Endothelial cell of umbilical vein (primary cell): ENCODE measurements at regions not wholly inside any gene's neighbourhood (a gene's known extent, or its start where the extent isn't known, plus 50 kb on each side); places are given as distances from the start of the nearest gene placed in this dataset.

Source experiments
- BruUV-seq: library from RNA; stranded (reverse); fragments of 400-500 nt; replicated peaks from 2 replicates; lab custom pipeline; 2021; lab: Mats Ljungman, UMichigan
- CTCF ChIA-PET: fragments of 300-600, 350-600 bp; sonication (Branson Sonifier 250); formaldehyde crosslinking; loops from one replicate; lab custom pipeline; 2021; ENCODE audit warnings: antibody characterized with exemption, inconsistent platforms; lab: Charles Lee
- POLR2A ChIA-PET: fragments of 300-600, 350-600 bp; sonication (Branson Sonifier 250); formaldehyde crosslinking; loops from one replicate; lab custom pipeline; 2021; ENCODE audit warnings: antibody characterized with exemption, inconsistent platforms; lab: Charles Lee
- DNase-seq: peaks from one replicate; pipeline ENCODE4 v3.0.0-alpha.2; 2011; ENCODE audit warnings: low read depth, low spot score
- FAIRE-seq: peaks from 2 replicates; lab custom pipeline; 2011; peaks lifted over from hg19 to GRCh38; lab: Jason Lieb, UNC
- H2AFZ ChIP-seq: 2 replicates; pipeline ENCODE4 v1.6.0; 2012; ENCODE audit warnings: low read depth, low read length, control low read depth, inconsistent platforms
- H3K27ac ChIP-seq: 2 replicates; pipeline ENCODE4 v1.5.1; 2011; ENCODE audit warnings: low read depth, mild to moderate bottlenecking, control low read depth, low read length, moderate library complexity; ENCODE audit not compliant: insufficient read depth
- H3K27me3 ChIP-seq, 2 experiments: 2 replicates each; pipeline versions ENCODE4 v1.6.0 to v1.6.1; 2011; ENCODE audit warnings: low read length in 2 of 2, mixed read lengths in 1 of 2; ENCODE audit not compliant: control insufficient read depth in 2 of 2, insufficient read depth in 2 of 2
- H3K36me3 ChIP-seq, 2 experiments: 2 replicates in 1 of 2; 3 replicates in 1 of 2; pipeline ENCODE4 v1.5.1; 2011; ENCODE audit warnings: low read length in 2 of 2, mild to moderate bottlenecking in 1 of 2, moderate library complexity in 1 of 2; ENCODE audit not compliant: control insufficient read depth in 2 of 2, insufficient read depth in 2 of 2; ENCODE audit errors: extremely low read depth in 1 of 2
- H3K4me1 ChIP-seq: 3 replicates; pipeline ENCODE4 v1.5.1; 2011; ENCODE audit warnings: mild to moderate bottlenecking, low read length; ENCODE audit not compliant: control insufficient read depth, insufficient read depth; ENCODE audit errors: extremely low read depth
- H3K4me2 ChIP-seq: 2 replicates; pipeline ENCODE4 v1.6.1; 2011; ENCODE audit warnings: low read length, control low read depth, mixed read lengths; ENCODE audit not compliant: insufficient read depth
- H3K4me3 ChIP-seq, 3 experiments: fragments of 200-600 bp in 1 of 3; sonication (generic), shearing (Covaris generic) in 1 of 3; replicated peaks in 1 of 3; 2 replicates each; pipeline ENCODE4 v1.5.1; 2011 to 2016; ENCODE audit warnings: control low read depth in 3 of 3, low read length in 3 of 3, mild to moderate bottlenecking in 2 of 3, inconsistent platforms in 1 of 3, low read depth in 1 of 3, moderate library complexity in 1 of 3; ENCODE audit not compliant: insufficient read depth in 1 of 3
- H3K79me2 ChIP-seq: 2 replicates; pipeline ENCODE4 v1.6.0; 2012; ENCODE audit warnings: low read length, inconsistent platforms; ENCODE audit not compliant: control insufficient read depth, insufficient read depth
- H3K9ac ChIP-seq: replicated peaks from 2 replicates; pipeline ENCODE3; 2011; ENCODE audit warnings: low read length, control low read depth; ENCODE audit not compliant: insufficient read depth; ENCODE audit errors: extremely low read depth
- H3K9me1 ChIP-seq: replicated peaks from 3 replicates; pipeline ENCODE4 v1.6.0; 2011; ENCODE audit warnings: mild to moderate bottlenecking, low read length; ENCODE audit not compliant: control insufficient read depth, insufficient read depth; ENCODE audit errors: extremely low read depth
- H3K9me3 ChIP-seq: replicated peaks from 2 replicates; pipeline ENCODE4 v1.5.1; 2012; ENCODE audit warnings: low read length, inconsistent platforms; ENCODE audit not compliant: control insufficient read depth, insufficient read depth
- H4K20me1 ChIP-seq: replicated peaks from 2 replicates; pipeline ENCODE3; 2011; ENCODE audit warnings: mild to moderate bottlenecking, low read length; ENCODE audit not compliant: control insufficient read depth, insufficient read depth; ENCODE audit errors: extremely low read depth
- CTCF ChIP-seq, 2 donors: IDR thresholded peaks; 1 replicate in 1 of 2; 2 replicates in 1 of 2; pipeline ENCODE4 v1.5.1; 2011; ENCODE audit warnings: low read length in 2 of 2, mild to moderate bottlenecking in 2 of 2, moderate library complexity in 2 of 2, control low read depth in 1 of 2, inconsistent platforms in 1 of 2, low read depth in 1 of 2; ENCODE audit not compliant: insufficient read depth in 1 of 2; ENCODE audit errors: extremely low read depth in 1 of 2
- EZH2 ChIP-seq: IDR thresholded peaks from 2 replicates; pipeline ENCODE4 v1.6.1; 2012; ENCODE audit warnings: borderline replicate concordance, low read depth, mild to moderate bottlenecking, moderate library complexity, low read length, inconsistent platforms; ENCODE audit not compliant: severe bottlenecking
- FOS ChIP-seq: IDR thresholded peaks from 2 replicates; pipeline ENCODE4 v1.6.1; 2011; ENCODE audit warnings: mild to moderate bottlenecking, low read length, moderate library complexity, borderline replicate concordance; ENCODE audit not compliant: insufficient read depth
- GATA2 ChIP-seq: IDR thresholded peaks from 2 replicates; pipeline ENCODE4 v1.7.0; 2011; ENCODE audit warnings: low read depth, mild to moderate bottlenecking, moderate library complexity, mixed read lengths, low read length; ENCODE audit not compliant: insufficient read length, insufficient read depth
- JUN ChIP-seq: IDR thresholded peaks from 2 replicates; pipeline ENCODE4 v1.6.1; 2011; ENCODE audit warnings: borderline replicate concordance, low read depth; ENCODE audit not compliant: insufficient read length, insufficient read depth
- MYC ChIP-seq: IDR thresholded peaks from one replicate; pipeline ENCODE4 v1.6.1; 2011; ENCODE audit warnings: mild to moderate bottlenecking, low read depth, low read length
- POLR2A ChIP-seq: IDR thresholded peaks from 2 replicates; pipeline ENCODE4 v1.6.1; 2012; ENCODE audit warnings: low read depth, mild to moderate bottlenecking, control low read depth, low read length
- POLR2AphosphoS5 ChIP-seq: IDR thresholded peaks from 2 replicates; pipeline ENCODE4 v1.6.1; 2012; ENCODE audit warnings: low read depth, mild to moderate bottlenecking, control low read depth, low read length, moderate library complexity; ENCODE audit not compliant: insufficient read depth
- dilution Hi-C: fragments of 300-500 bp; cut with MboI; formaldehyde crosslinking; loops from one replicate; pipeline ENCODE4 v1.15.0; 2019; ENCODE audit warnings: low sequenced_read_pairs; ENCODE audit not compliant: extremely low pct_ligation_motif_present
- intact Hi-C: fragments of 100-400 bp; cut with micrococcal nuclease; formaldehyde crosslinking; loops from one replicate; pipeline ENCODE4 v1.10.0; 2022

DNA sequence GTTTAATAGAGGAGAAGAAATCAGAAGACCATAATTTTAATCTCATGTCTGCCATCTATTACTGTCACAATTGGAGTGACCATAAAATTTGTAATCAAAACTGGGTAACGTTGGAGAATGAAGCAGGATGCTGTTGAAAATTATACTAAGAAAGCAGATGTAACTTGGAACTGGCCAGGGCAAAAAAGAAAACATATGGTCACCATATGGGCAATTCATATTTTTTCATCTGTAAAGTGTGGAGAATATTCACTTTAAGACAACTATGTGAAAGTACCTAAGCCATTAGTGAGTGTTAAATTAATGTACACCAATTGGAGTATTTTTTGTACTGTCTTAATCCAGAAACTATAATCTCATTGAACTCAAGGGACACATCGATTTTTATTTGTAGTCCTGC lies 1008.0 kb downstream of the GLUD2 start:
- no peak overlapping the region for H2AFZ ChIP-seq
- H3K9me1 ChIP-seq = no peaks in the 10 kb centered on the region
- CTCF ChIA-PET = no interaction called here
- H3K27ac ChIP-seq = no peak overlapping the region
- dilution Hi-C loops = no loop called here
- no peak overlapping the region for H3K4me2 ChIP-seq
- no peaks in the 10 kb centered on the region for H3K4me1 ChIP-seq
- H3K79me2 ChIP-seq = no peaks in the 10 kb centered on the region
- H3K9me3 ChIP-seq = no peaks in the 10 kb centered on the region
- TF ChIP-seq JUN (no peak), CTCF (IDR thresholded peaks at IDR 0.05; ENCODE audit: extremely low read depth in 1 of 2, insufficient read depth in 1 of 2, low read depth in 1 of 2, low read length in 2 of 2) (no peak), MYC (no peak), POLR2A (no peak), GATA2 (no peak), POLR2AphosphoS5 (no peak), EZH2 (no peak), FOS (no peak)
- no peak overlapping the region for H3K4me3 ChIP-seq
- H4K20me1 ChIP-seq = no peaks in the 10 kb centered on the region
- no peaks in the 10 kb centered on the region for H3K36me3 ChIP-seq
- H3K9ac ChIP-seq = no peak overlapping the region
- DNase-seq = no peak
- no TSS peak for BruUV-seq
- no peaks in the 10 kb centered on the region for H3K27me3 ChIP-seq
- no peak for FAIRE-seq
- intact Hi-C loops = no loop called here
- POLR2A ChIA-PET = no interaction called here
